Spinal cord (tissue), 10 donors: ENCODE measurements at regions not wholly inside any gene's neighbourhood (a gene's known extent, or its start where the extent isn't known, plus 50 kb on each side); places are given as distances from the start of the nearest gene placed in this dataset. TPM values are rescaled to one million over a fixed set of nuclear protein-coding genes. Genes with fewer than 3 reads are reported as not detected.

Experiments used
- DNase-seq, 6 donors: peaks; one replicate each; pipeline versions ENCODE4 v3.0.0 to v3.0.0-alpha.2; 2013 to 2015; ENCODE audit warnings: low spot score in 6 of 6, low read depth in 4 of 6
- H3K27ac ChIP-seq: one replicate; pipeline ENCODE4 v1.5.1; 2013; ENCODE audit warnings: low read depth, low read length, control low read depth
- H3K27me3 ChIP-seq: one replicate; pipeline ENCODE4 v1.6.1; 2013; ENCODE audit warnings: low read length; ENCODE audit not compliant: control insufficient read depth, insufficient read depth
- H3K36me3 ChIP-seq: one replicate; pipeline ENCODE4 v1.6.1; 2013; ENCODE audit warnings: low read length; ENCODE audit not compliant: control insufficient read depth, insufficient read depth
- H3K4me1 ChIP-seq: one replicate; pipeline ENCODE4 v1.6.1; 2013; ENCODE audit warnings: low read length; ENCODE audit not compliant: control insufficient read depth, insufficient read depth
- H3K4me3 ChIP-seq: one replicate; pipeline ENCODE4 v1.5.1; 2013; ENCODE audit warnings: low read depth, low read length, control low read depth
- H3K9me3 ChIP-seq: one replicate; pipeline ENCODE4 v1.6.1; 2013; ENCODE audit warnings: low read length; ENCODE audit not compliant: control insufficient read depth, insufficient read depth
- WGBS: methylation state at CpG from one replicate; pipeline ENCODE4 v1.1.5; 2013; ENCODE audit warnings: missing lambda C conversion rate; ENCODE audit not compliant: insufficient coverage; 5-methylcytosine and 5-hydroxymethylcytosine counted together
- small RNA-seq: library from RNA; depleted of rRNA; stranded (forward); fragments of <200 nt; gene quantifications from one replicate; pipeline ENCODE3, GENCODE V24; 2014; ENCODE audit warnings: low replicate concordance
- donor health status: healthy.

DNA sequence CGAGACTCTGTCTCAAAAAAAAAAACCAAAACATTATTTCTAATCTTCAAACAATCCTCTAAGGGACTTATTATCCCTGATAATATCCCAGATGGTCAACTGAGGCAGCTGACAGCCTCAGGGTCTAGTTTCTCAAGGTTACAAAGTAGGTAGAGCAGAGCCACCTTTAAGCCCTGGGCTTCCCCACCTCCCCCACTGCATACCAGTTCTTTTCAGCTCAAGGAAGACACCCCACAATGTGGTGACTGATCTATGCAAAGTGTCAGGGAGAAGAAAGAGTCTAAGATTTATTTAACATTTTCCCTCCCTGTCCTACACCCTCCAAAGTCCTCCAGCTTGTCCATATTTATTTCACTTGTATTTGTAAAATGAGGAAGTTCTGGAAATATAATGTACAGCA lies 60.5 kb upstream of the VGLL2 start:
- H3K27me3 ChIP-seq, result no peaks in the 10 kb centered on the region
- no peak for DNase-seq
- 86% methylated on average over 1 of the region's 1 CpG for WGBS
- no peak overlapping the region for H3K4me3 ChIP-seq
- H3K9me3 ChIP-seq, result no peaks in the 10 kb centered on the region
- no peak overlapping the region for H3K27ac ChIP-seq
- no peaks in the 10 kb centered on the region for H3K36me3 ChIP-seq
- no peaks in the 10 kb centered on the region for H3K4me1 ChIP-seq

GRCh38 chr6:117205876-117206275 lies 59.5 kb upstream of the VGLL2 start:
- WGBS, result 70% methylated on average over 3 of the region's 4 CpGs
- H3K9me3 ChIP-seq, result no peaks in the 10 kb centered on the region
- H3K36me3 ChIP-seq, result no peaks in the 10 kb centered on the region
- no peaks in the 10 kb centered on the region for H3K27me3 ChIP-seq
- no peak for DNase-seq
- no peak overlapping the region for H3K27ac ChIP-seq
- H3K4me3 ChIP-seq, result no peak overlapping the region
- H3K4me1 ChIP-seq, result no peaks in the 10 kb centered on the region

GRCh38 chr6:117206522-117206921 lies 58.8 kb upstream of the VGLL2 start:
- no peaks in the 10 kb centered on the region for H3K9me3 ChIP-seq
- H3K27ac ChIP-seq, result no peak overlapping the region
- no peaks in the 10 kb centered on the region for H3K27me3 ChIP-seq
- H3K4me3 ChIP-seq, result no peak overlapping the region
- no peaks in the 10 kb centered on the region for H3K4me1 ChIP-seq
- H3K36me3 ChIP-seq, result no peaks in the 10 kb centered on the region
- WGBS, result no CpG with 5 or more reads among the region's 1 CpG
- no peak for DNase-seq

GRCh38 chr6:117206944-117207687 lies 58.2 kb upstream of the VGLL2 start:
- WGBS, result 54% methylated on average over 7 of the region's 8 CpGs
- no peak overlapping the region for H3K27ac ChIP-seq
- peak in 2 of 6 donors; percentile 17 to 34 for DNase-seq

GRCh38 chr6:117210279-117210678 lies 55.1 kb upstream of the VGLL2 start:
- no peak for DNase-seq
- Histone ChIP-seq H3K27me3 (no peaks in the 10 kb centered on the region), H3K4me1 (no peaks in the 10 kb centered on the region), H3K9me3 (peaks cover 1% of the 10 kb centered on the region), H3K27ac (no peak overlapping the region), H3K4me3 (no peak overlapping the region), H3K36me3 (no peaks in the 10 kb centered on the region)
- WGBS, result no CpG with 5 or more reads among the region's 1 CpG

More at GRCh38 chr6:117206944-117207687, 58.2 kb upstream of the VGLL2 start:
- H3K9me3 ChIP-seq, result peaks cover 1% of the 10 kb centered on the region
- no peaks in the 10 kb centered on the region for H3K4me1 ChIP-seq
- no peaks in the 10 kb centered on the region for H3K27me3 ChIP-seq
- no peak overlapping the region for H3K4me3 ChIP-seq
- H3K36me3 ChIP-seq, result no peaks in the 10 kb centered on the region

DNA sequence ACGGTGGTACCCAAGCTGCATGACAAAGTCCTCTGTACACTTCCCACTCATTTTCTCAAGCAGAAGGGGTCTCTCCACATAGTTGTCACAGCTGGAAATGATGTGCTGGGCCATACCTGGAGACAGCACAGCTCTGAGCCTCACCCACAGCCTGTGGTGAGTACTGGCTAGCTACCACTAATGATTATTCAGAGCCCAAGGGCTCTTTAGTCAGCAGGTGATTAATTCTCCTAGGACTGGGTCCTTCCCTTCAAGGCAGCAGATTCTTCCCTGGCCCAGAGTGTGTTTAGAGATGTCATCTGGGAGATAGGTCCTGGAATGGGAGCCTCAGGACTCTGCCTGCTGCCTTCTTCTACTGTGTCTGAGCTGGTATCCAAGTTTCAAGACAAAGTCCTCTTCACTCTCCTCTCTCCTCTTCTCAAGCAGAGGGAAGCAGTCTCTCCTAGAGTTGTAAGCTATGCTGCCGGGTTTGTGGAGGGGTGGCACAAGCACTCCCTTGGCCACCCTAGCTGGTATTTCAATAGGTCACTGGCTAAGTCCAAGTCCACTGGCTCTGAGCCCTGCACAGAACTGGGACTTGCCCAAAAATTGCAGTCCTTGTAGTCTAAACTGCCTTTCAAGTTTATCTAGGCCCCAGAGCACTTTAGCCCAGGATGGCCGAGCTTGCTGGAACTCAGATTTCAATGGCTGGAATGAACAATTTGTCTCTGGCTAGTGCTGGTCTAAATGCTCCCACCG lies 49.8 kb upstream of the VGLL2 start:
- Histone ChIP-seq H3K27me3 (no peaks in the 10 kb centered on the region), H3K9me3 (peaks cover 1% of the 10 kb centered on the region), H3K27ac (no peak overlapping the region), H3K36me3 (no peaks in the 10 kb centered on the region), H3K4me1 (peaks cover 5% of the 10 kb centered on the region), H3K4me3 (no peak overlapping the region)
- 68% methylated on average over 3 of the region's 4 CpGs for WGBS
- peak in 1 of 6 donors; percentile 18 for DNase-seq

Small RNA genes in the stretch of these regions (small RNA-seq; reads per million reads assigned to genes)
- 2.2 reads per million, percentile 90 among the genes with 10 or more reads in this experiment for gene RNA5SP214
- not detected for gene RPS29P13
